ENCODE measurements at regions not wholly inside any gene's neighbourhood (a gene's known extent, or its start where the extent isn't known, plus 50 kb on each side); places are given as distances from the start of the nearest gene placed in this dataset.
"Not testable (repeated sequence)": the region's sequence is repeated elsewhere in the genome, so short reads cannot be mapped to it uniquely, and the experiment has no call there.

- no peak for DNase-seq
Observed at GRCh38 chr5:121377461-121377860, 474.2 kb upstream of the FTMT start.

GRCh38 chr5:121378046-121378445, 473.6 kb upstream of the FTMT start:
- no peak for DNase-seq

GRCh38 chr5:121378559-121379359, 472.9 kb upstream of the FTMT start:
- no peak for DNase-seq

GRCh38 chr5:121380066-121380465, 471.6 kb upstream of the FTMT start:
- no peak for DNase-seq

GRCh38 chr5:121384359-121384758, 467.3 kb upstream of the FTMT start:
- no peak for DNase-seq

- DNase-seq = no peak
Observed at GRCh38 chr5:121386334-121386733, 465.3 kb upstream of the FTMT start.

GRCh38 chr5:121396716-121397115, 455.0 kb upstream of the FTMT start:
- DNase-seq = no peak

- DNase-seq = no peak
Observed at GRCh38 chr5:121399879-121400278, 451.8 kb upstream of the FTMT start.

GRCh38 chr5:121408778-121409177, 442.9 kb upstream of the FTMT start:
- no peak for DNase-seq

GRCh38 chr5:121415270-121415669, 436.4 kb upstream of the FTMT start:
- no peak for DNase-seq

GRCh38 chr5:121421646-121422045, 430.0 kb upstream of the FTMT start:
- no peak for DNase-seq

- no peak for DNase-seq
Observed at GRCh38 chr5:121424976-121425375, 426.7 kb upstream of the FTMT start.

GRCh38 chr5:121426153-121426552, 425.5 kb upstream of the FTMT start:
- DNase-seq = no peak

GRCh38 chr5:121429761-121430160, 421.9 kb upstream of the FTMT start:
- DNase-seq = no peak

GRCh38 chr5:121430538-121430937, 421.1 kb upstream of the FTMT start:
- DNase-seq = no peak

- no peak for DNase-seq
Observed at GRCh38 chr5:121445511-121445910, 406.2 kb upstream of the FTMT start.

GRCh38 chr5:121462441-121462840, 389.2 kb upstream of the FTMT start:
- no peak for DNase-seq

GRCh38 chr5:121471222-121471621, 380.5 kb upstream of the FTMT start:
- not testable (repeated sequence) for DNase-seq

- DNase-seq = no peak
Observed at GRCh38 chr5:121478636-121479035, 373.0 kb upstream of the FTMT start.

- DNase-seq = no peak
Observed at GRCh38 chr5:121479337-121479736, 372.3 kb upstream of the FTMT start.

GRCh38 chr5:121485281-121485680, 366.4 kb upstream of the FTMT start:
- no peak for DNase-seq

- DNase-seq = not testable (repeated sequence)
Observed at GRCh38 chr5:121485999-121486398, 365.7 kb upstream of the FTMT start.

- DNase-seq = no peak
Observed at GRCh38 chr5:121489972-121490371, 361.7 kb upstream of the FTMT start.

- DNase-seq = no peak
Observed at GRCh38 chr5:121497176-121497575, 354.5 kb upstream of the FTMT start.

GRCh38 chr5:121500310-121500709, 351.4 kb upstream of the FTMT start:
- no peak for DNase-seq
